Sigmoid colon (tissue), 6 donors: ENCODE measurements at regions not wholly inside any gene's neighbourhood (a gene's known extent, or its start where the extent isn't known, plus 50 kb on each side); places are given as distances from the start of the nearest gene placed in this dataset.

Experiments used
- DNase-seq: peaks from one replicate; pipeline ENCODE4 v3.0.0-alpha.2; 2019
- H3K27ac ChIP-seq, 4 donors: fragments of 200-600 bp; sonication (generic); one replicate each; pipeline ENCODE4 v1.5.1; 2016 to 2019; ENCODE audit warnings: mild to moderate bottlenecking in 1 of 4
- H3K27me3 ChIP-seq, 3 donors: fragments of 200-600 bp; sonication (generic); one replicate each; pipeline ENCODE4 v1.5.1; 2019; ENCODE audit warnings: mild to moderate bottlenecking in 1 of 3
- H3K36me3 ChIP-seq, 4 donors: fragments of 200-600 bp; sonication (generic); one replicate each; pipeline ENCODE4 v1.5.1; 2016 to 2019
- H3K4me1 ChIP-seq, 4 donors: fragments of 200-600 bp; sonication (generic); one replicate each; pipeline ENCODE4 v1.5.1; 2017 to 2019
- H3K4me3 ChIP-seq, 4 donors: fragments of 200-600 bp; sonication (generic); one replicate each; pipeline ENCODE4 v1.5.1; 2017 to 2019; ENCODE audit warnings: mild to moderate bottlenecking in 2 of 4, moderate library complexity in 1 of 4
- H3K9me3 ChIP-seq, 4 donors: fragments of 200-600 bp in 3 of 4; sonication (generic) in 3 of 4; one replicate each; pipeline versions ENCODE4 v1.5.1 to v1.6.1; 2013 to 2019
- CTCF ChIP-seq, 4 experiments: fragments of 450-650 bp in 3 of 4; fragments of 200-600 bp in 1 of 4; IDR thresholded peaks; one replicate each; pipeline ENCODE4 v1.5.1; 2016 to 2019; ENCODE audit warnings: antibody characterized with exemption in 4 of 4, mild to moderate bottlenecking in 3 of 4, moderate library complexity in 2 of 4
- EP300 ChIP-seq, 4 donors: sonication (generic); formaldehyde crosslinking; IDR thresholded peaks; one replicate each; pipeline ENCODE4 v1.6.1; 2017; ENCODE audit warnings: antibody characterized with exemption in 4 of 4
- POLR2A ChIP-seq, 2 donors: fragments of 450-650 bp; IDR thresholded peaks; one replicate each; pipeline ENCODE4 v1.6.1; 2016; ENCODE audit warnings: antibody characterized with exemption in 2 of 2, mild to moderate bottlenecking in 2 of 2, moderate library complexity in 2 of 2
- POLR2AphosphoS5 ChIP-seq, 4 donors: sonication (generic); formaldehyde crosslinking; IDR thresholded peaks; one replicate each; pipeline ENCODE4 v1.6.1; 2017; ENCODE audit warnings: antibody characterized with exemption in 4 of 4
- WGBS, 2 donors: extraction: QIAGEN DNeasy Blood & Tissue Kit; methylation state at CpG; one replicate each; pipeline ENCODE4 v1.1.7; 2013; 5-methylcytosine and 5-hydroxymethylcytosine counted together
- intact Hi-C: fragments of 100-400 bp; cut with DNase I; formaldehyde crosslinking; loops from one replicate; pipeline ENCODE4 v1.15.1; 2023
- donor health status: healthy with polysubstance abuse.
- donor health status: healthy.

- intact Hi-C loops, result no loop called here
- TF ChIP-seq EP300 (IDR thresholded peaks at IDR 0.05) (no peak), CTCF (IDR thresholded peaks at IDR 0.05) (peak in 1 of 4 experiments; percentile 36), POLR2A (IDR thresholded peaks at IDR 0.05) (no peak)
- 43 to 45% methylated on average over 21 of the region's 21 CpGs for WGBS, 2 donors
- Histone ChIP-seq H3K27ac (no peak overlapping the region), H3K4me1 (no peaks in the 10 kb centered on the region), H3K9me3 (no peaks in the 10 kb centered on the region), H3K36me3 (no peaks in the 10 kb centered on the region), H3K4me3 (no peak overlapping the region), H3K27me3 (no peaks in the 10 kb centered on the region)
- no peak for DNase-seq
Measured at GRCh38 chr22:33209930-33210784, 152.0 kb upstream of the SYN3 start.

- H3K9me3 ChIP-seq, result no peaks in the 10 kb centered on the region
- DNase-seq, result no peak
Measured at GRCh38 chr22:33204408-33204807, 146.2 kb upstream of the SYN3 start.

GRCh38 chr22:33202455-33202854 is 144.3 kb upstream of the SYN3 start:
- no peak for TF ChIP-seq POLR2AphosphoS5 (IDR thresholded peaks at IDR 0.05)
- TF ChIP-seq CTCF (IDR thresholded peaks at IDR 0.05), result no peak
- no peak for TF ChIP-seq EP300 (IDR thresholded peaks at IDR 0.05)
- TF ChIP-seq POLR2A (IDR thresholded peaks at IDR 0.05), result no peak
- H3K27me3 ChIP-seq, result no peaks in the 10 kb centered on the region
- H3K9me3 ChIP-seq, result no peaks in the 10 kb centered on the region
- H3K36me3 ChIP-seq, result no peaks in the 10 kb centered on the region
- no peak for DNase-seq
- no peak overlapping the region for H3K4me3 ChIP-seq
- H3K4me1 ChIP-seq, result no peaks in the 10 kb centered on the region
- 8 to 26% methylated on average over 1 of the region's 1 CpG for WGBS, 2 donors
- H3K27ac ChIP-seq, result no peak overlapping the region
- intact Hi-C loops, result no loop called here

More at GRCh38 chr22:33204408-33204807, 146.2 kb upstream of the SYN3 start:
- TF ChIP-seq POLR2A (IDR thresholded peaks at IDR 0.05) (no peak), CTCF (IDR thresholded peaks at IDR 0.05) (no peak), EP300 (IDR thresholded peaks at IDR 0.05) (no peak), POLR2AphosphoS5 (IDR thresholded peaks at IDR 0.05) (no peak)
- H3K36me3 ChIP-seq, result no peaks in the 10 kb centered on the region
- intact Hi-C loops, result no loop called here
- no peak overlapping the region for H3K27ac ChIP-seq
- no peaks in the 10 kb centered on the region for H3K4me1 ChIP-seq
- WGBS, 2 donors, result 7 to 9% methylated on average over 1 of the region's 1 CpG
- H3K27me3 ChIP-seq, result no peaks in the 10 kb centered on the region
- no peak overlapping the region for H3K4me3 ChIP-seq

GRCh38 chr22:33194529-33195077 is 136.4 kb upstream of the SYN3 start:
- no peaks in the 10 kb centered on the region for H3K27me3 ChIP-seq
- DNase-seq, result no peak
- TF ChIP-seq POLR2A (IDR thresholded peaks at IDR 0.05) (no peak), POLR2AphosphoS5 (IDR thresholded peaks at IDR 0.05) (no peak), EP300 (IDR thresholded peaks at IDR 0.05) (no peak), CTCF (IDR thresholded peaks at IDR 0.05) (no peak)
- H3K9me3 ChIP-seq, result no peaks in the 10 kb centered on the region
- intact Hi-C loops, result no loop called here
- no peak overlapping the region for H3K4me3 ChIP-seq
- H3K36me3 ChIP-seq, result no peaks in the 10 kb centered on the region
- no peak overlapping the region for H3K27ac ChIP-seq
- H3K4me1 ChIP-seq, result no peaks in the 10 kb centered on the region
- 57 to 67% methylated on average over 3 of the region's 3 CpGs for WGBS, 2 donors
